H54 (cell line): ENCODE measurements at regions not wholly inside any gene's neighbourhood (a gene's known extent, or its start where the extent isn't known, plus 50 kb on each side); places are given as distances from the start of the nearest gene placed in this dataset.
A peak's percentile ranks its signal among the peaks of the same experiment; 100 is the strongest.

ENCODE experiments used
- DNase-seq: peaks from one replicate; pipeline ENCODE4 v3.0.0; 2011; ENCODE audit warnings: low spot score, mixed read lengths; ENCODE audit not compliant: insufficient read length
- FAIRE-seq: peaks from 3 replicates; lab custom pipeline; 2011; peaks lifted over from hg19 to GRCh38; lab: Jason Lieb, UNC
- POLR2A ChIP-seq: IDR thresholded peaks from 2 replicates; pipeline ENCODE4 v1.6.1; 2011; ENCODE audit warnings: low read depth, mild to moderate bottlenecking, low read length

DNA sequence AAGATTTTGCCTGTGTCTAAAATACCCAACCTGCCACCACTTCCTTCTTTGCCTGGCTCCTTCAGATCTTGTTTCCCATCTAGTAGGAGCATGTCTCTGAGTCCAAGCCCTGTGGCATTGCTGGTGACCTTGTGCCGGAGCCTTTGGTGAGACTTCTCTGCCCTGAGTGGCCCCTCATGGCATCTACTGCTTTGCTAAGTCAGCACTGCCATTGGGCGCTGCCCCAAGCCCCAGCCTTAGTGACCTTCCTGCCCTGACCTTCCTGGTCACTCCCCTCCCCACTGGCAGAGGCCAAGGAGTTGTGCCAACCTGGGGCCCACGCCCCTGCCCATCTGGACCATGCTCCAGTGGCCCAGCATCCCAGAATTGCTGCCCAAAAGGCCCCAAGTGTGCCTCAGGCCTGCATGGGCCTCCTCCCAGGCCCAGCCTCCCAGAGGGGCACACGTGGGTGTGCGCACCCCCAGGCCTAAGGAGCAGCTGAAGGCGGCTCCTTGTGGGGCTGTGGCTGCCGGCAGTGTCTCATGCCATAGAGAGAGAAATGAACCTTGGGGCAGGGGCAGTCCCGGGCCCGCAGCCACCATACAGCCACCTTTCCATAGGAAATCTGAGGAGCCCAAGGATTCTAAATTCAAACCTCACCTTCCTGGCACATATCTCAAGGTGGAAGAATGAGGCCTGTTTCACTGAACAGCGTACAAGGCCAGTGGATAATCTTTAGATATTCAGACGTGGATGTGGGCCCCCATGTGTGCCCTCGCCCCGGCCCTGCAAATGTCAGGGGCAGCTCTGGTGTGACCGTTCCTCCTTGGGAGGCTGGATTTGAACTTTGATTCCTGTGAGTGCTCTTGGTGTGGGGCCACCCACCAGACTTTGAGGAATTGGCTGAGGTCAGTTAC is 100.2 kb upstream of the SLC66A3 start:
- FAIRE-seq (no peak), DNase-seq (no peak)
- no peak for TF ChIP-seq POLR2A

DNA sequence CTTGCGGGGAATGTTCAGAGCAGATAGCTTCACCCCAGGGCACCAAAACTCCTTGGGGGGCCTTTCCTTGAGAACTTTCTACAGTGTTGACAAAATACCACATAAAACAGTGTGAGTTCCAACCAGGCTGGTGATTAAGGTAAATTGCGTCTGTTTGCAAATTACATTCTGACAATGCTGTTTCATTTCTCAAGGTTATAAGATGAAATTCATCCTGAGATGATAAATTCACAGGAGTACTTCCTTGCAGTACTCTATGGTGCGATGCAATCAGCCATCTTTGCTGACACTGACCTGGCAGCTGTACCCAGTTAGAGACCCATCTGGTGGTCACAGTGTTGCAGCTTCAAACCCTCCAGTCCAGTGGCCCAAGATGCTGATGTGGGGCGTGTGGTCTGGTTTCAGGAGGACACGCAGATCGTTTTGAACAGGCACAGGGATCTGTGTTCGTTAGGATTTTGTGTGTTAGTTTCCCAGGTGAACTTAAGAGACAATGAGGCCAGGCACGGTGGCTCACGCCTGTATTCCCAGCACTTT is 99.5 kb upstream of the SLC66A3 start:
- no peak for FAIRE-seq
- DNase-seq: no peak
- no peak for TF ChIP-seq POLR2A

DNA sequence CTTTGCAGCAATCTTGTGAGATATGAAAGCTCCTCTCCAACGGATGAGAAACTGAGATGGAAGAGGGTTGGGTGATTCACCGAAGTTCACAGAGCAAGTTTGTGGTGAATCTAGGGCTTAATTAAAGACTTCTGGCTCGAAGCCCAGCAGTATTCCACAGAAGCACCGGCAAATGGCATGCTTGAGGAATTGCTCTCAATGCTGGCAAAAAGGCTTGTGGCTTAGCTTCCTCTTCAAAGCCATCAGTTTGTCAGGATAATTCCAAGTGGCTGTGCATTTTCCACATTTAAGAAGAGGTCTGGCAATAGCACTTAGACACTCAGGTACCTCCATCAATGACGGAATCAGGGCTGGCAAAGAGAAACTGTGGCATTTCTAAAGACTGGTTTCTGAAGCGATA is 98.7 kb upstream of the SLC66A3 start:
- FAIRE-seq: peak; percentile 97
- peak; percentile 50 for DNase-seq
- TF ChIP-seq POLR2A: no peak

DNA sequence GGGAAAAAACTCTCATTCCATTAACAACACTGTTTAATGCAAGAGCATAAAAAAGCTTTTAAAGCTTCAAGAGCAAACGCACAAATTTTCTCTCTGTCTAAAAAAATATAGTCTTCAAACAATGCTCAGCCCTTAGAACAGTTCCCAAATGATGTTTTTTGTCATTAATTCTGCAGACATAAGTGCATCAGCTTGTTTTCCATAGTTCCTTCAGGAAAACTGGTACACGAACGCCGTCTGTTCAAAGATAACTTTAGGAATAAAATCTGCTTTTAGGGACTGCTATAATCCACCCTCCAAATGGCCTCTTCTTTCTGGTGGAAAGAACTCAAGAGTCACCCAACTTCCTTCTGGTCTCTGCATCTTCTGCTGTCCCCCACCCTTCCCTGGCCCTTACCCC is 98.2 kb upstream of the SLC66A3 start:
- FAIRE-seq: no peak
- no peak for TF ChIP-seq POLR2A
- DNase-seq: no peak

DNA sequence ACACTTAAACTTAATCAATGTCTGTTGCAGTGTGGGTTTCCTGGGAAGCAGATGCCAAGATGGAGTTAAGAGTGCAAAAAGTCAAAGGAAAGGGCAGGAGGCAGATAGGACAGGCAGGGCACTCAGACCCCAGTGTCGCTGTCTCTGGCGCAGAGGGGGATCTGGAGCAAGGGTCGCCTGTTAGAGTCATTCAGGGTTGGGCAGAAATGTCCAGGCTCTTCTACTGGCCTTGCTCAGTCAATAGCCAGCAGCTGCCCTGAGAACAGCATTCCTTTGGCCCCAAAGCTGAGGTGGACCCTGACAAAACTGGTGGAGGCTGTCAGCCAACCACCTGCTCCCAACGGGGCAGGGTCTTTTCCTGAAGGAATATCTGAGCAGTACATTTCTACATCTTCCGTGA is 97.1 kb upstream of the SLC66A3 start:
- no peak for TF ChIP-seq POLR2A
- DNase-seq: no peak
- no peak for FAIRE-seq

DNA sequence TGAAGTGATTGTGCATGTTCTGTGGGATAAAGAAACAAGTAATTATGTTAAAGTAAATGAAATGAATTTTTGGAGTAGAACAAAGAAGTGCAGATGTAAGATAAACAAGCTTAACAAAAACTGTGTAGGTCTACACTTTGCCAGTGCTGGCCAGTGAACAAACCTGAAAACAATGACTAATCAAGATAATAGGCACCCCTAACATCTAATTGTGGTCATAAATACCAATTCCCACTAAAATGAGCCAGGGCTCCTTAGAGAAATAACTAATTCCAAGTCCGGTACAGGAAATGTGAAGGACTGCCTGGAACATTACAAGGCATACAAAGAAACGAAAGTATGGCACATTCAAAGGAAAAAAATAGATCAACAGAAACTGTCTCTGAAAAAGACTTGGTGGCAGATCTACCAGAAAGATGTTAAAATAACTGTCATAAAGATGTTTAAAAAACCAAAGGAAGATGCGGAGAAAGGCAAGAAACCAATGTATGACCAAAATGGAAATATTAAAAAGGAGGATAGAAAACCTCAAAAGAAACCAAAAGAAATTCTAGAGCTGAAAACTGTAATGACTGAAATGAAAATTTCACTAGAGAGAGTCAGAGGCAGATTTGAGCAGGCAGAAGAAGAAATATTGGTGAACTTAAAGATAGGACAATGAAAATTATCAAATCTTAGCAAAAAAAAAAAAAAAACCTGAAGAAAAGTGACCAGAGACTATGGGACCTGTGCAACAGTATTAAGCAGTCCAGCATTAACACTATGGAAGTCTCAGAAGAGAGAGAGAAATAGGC is 94.7 kb upstream of the SLC66A3 start:
- no peak for DNase-seq
- TF ChIP-seq POLR2A: no peak
- FAIRE-seq: no peak

DNA sequence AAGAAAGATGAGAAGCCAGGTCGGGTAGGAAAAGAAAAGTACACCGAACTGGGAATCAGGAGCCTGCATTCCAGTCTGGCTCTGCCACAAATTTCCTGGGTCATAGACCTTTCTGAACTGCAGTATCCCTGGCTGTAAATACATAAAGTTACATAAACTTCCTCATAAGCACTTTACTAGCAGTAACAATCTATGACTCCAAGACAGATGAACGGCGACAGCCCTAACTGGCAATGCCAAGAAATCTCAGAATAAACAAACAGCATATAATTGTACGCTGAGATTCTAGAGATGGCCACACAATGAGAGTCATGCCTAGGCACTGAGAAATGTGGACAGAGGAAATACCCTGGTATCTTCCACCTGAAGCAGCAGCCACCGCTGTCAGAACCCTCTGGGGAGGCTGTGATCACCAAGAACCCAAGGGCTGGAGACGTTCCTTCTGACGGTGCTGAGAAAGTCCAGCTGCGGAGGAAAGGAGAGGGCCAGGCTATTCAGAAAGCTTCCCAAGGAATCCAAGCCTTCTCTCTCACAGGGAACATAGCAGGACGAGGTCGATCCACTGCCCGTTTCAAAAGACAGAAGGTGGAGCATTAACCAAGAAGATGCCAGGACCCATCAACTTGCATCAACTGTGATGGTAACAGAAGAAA is 89.3 kb upstream of the SLC66A3 start:
- no peak for FAIRE-seq

DNA sequence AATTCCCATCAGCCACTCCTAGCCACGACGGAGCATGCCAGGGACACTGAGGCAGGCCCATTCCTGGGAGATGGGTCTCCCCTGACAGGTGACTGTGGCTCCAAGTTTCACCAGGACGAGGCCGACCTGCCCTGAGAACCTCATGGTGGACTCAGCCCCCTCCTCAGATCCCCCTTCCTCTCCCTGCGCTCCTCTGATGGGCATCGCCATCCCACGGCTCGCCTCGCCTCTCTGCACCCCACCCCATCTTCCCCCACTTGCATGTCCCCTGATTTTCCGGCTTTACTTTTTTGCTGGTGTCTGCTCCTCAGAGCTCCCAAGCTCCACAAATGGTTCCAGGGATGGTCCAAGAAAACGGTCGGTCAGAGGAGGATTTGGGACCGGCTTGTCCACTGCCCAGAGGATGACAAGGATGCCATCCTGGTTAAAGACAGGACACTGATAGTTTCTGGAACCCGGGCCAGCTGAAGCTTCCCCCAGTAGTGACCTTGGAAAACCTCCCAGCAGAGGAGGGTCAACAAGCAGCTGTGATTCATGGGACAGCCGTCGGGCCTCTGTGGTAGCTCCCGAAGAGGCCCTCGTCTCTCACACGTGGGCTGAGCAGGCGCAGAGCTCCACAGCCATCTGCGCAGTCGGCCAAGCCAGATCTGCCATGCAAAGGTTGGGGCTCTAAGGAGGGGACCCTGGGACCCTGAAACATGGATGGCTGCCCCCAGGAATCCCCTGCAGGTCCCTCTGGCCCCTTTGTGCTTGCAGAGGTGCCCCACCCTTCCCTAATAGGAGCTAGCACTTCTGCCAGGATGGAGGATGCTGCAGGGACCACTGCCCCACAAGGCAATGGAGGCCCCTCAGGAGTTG is 87.8 kb upstream of the SLC66A3 start:
- no peak for TF ChIP-seq POLR2A
- DNase-seq: no peak
- FAIRE-seq: no peak

More for the DNA sequence above, 89.3 kb upstream of the SLC66A3 start:
- TF ChIP-seq POLR2A: no peak
- no peak for DNase-seq

DNA sequence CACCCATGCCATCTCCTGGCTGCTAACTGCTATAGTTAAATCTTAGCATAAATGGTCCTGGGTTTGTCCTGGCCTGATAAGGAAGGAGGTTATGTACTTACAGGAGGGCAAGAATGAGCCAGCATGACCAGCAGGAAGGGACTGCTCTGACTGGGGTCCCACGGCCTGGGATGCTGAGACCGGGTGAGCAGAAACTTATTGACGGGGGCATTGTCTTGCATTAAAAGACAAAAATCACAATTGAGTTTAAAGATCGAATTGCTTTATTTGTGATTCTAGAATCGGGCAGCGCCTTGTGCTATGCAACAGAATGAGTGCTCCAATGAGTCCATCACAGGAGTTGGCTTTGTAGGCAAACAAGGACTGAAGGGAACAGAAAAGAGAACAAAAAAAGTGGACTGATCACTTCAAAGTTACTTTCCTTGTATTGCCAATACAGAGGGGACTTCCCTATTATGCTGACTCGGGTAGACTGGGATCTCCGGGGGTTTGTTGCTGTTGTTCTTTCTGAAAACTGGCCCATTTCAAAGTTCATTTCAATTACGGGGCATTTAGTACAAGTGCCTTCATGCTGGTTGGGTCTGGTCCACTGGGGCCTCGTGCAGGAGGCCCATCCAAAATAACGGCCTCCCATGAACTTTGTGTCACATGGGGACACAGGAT is 87.1 kb upstream of the SLC66A3 start:
- FAIRE-seq: no peak

DNA sequence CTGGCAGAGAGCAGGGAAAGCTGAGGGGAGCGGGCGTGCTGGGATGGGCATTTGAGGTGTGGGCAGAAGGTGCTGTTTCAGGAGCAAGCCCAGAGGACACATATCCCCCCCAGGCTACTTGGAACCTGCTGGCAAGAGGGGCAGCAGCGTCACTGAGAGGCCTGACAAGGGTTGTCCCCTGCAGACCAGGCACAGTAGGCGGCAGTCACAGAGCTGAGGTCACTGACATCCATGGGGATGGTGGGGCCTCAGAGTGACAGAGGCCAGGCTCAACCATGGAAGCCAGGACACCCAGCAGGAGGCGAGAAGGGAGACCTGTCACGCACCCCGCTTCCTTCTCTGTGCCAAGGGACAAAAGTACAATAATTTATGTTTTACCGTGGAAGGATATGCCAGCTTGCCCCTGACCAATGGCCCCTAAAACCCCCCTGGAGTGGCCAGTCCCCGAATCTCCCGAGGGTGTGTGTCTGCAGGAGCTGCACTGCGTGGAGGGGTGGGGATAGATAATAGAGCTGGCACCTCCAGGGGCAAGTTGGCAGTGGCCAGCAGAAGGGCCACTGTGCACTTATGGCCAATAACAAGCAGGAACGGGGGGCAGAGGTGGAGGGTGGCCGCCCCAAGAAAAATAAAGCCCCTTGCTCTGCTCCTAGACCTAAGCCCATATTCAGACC is 86.3 kb upstream of the SLC66A3 start:
- TF ChIP-seq POLR2A: no peak
- DNase-seq: no peak
- FAIRE-seq: no peak

More for the DNA sequence above, 87.1 kb upstream of the SLC66A3 start:
- DNase-seq: no peak
- TF ChIP-seq POLR2A: no peak

DNA sequence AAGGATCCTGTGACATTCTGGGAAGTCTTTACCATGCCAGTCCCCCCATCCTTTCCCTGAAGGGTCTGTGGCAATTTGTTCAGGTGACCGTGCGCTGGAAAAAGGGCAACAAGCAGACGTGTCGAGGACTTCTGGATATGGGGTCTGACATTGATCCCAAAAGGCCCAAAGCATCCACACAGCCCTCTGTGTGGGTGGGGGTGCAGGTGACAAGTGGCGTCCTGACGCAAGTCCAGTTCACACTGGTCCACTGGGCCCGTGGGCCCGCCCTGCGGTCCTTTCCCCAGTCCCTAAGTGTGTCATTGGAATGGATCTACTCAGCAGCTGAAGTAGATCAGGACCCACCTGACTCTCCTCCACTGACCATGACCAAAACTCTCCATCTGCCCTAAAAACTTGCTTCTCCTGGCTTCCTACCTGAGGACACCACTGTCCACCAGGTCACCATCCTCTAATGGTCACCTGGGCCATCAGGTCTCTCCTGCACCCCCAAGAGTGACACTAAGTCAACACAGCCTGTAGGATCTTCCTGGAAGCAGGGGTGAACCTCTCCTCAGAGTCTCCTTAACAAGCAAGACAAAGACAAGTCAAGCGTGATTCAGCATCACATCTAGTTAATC is 85.6 kb upstream of the SLC66A3 start:
- DNase-seq (no peak), FAIRE-seq (no peak)
- TF ChIP-seq POLR2A: no peak

DNA sequence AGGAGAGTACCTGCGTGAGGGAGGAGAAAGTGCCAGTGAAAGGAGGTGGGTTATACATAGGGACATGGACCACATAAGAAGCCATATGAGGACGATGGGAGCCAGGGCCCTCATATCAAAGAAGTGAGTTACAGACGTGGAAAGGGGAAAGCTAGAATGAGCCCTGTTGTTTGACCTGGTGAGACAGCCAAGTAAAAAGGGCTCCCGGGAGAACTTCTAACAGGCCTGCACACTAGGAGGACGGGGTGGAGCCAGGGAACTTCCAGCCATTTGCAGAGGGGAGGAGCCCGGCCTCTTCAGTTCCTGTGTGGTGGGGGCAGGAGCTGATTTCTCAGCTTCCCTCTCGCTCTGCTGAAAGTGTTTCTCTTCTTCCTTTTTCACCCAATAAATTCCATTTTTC is 84.1 kb upstream of the SLC66A3 start:
- FAIRE-seq: no peak
- TF ChIP-seq POLR2A: no peak
- DNase-seq: no peak
